HG03108 (cell line): ENCODE measurements at regions not wholly inside any gene's neighbourhood (a gene's known extent, or its start where the extent isn't known, plus 50 kb on each side); places are given as distances from the start of the nearest gene placed in this dataset.

Experiments used
- ATAC-seq: cut with Tn5 transposase; IDR thresholded peaks from one replicate; pipeline ENCODE4 v1.9.1; 2021; ENCODE audit warnings: moderate library complexity; ENCODE audit not compliant: unreplicated experiment

DNA sequence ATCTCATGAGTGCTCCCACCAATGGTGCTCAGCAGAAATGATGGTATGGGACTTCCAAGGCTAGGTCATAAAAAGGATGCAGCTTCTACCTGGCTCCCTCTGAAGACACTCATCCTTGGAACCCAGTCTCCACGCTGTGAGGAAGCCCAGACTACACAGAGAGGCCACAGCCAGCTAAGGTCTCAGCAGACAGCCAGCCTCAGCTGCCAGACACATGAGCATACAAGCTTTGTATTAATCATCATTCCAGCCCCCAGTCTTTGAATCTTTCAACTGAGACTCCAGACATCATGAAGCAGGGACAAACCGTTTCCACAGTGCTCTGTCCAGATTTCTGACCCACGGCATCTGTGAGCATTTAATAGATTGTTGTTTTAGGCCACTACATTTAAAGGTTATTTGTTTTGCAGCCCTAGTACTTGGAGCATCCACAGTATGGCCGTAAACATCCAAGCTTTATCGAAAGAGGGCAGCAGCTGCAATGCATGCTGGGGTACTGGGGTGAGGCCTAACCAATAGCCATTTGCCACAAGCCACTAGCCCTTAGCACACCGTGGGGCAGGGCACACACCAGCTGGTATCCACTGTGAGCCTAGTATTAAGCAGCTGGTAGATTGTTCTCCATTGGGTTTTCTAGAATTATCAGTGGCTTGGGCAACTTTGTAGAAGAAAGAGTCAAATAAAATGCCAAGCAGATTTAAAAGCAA is 449.1 kb downstream of the BCOR start:
- no peak for ATAC-seq

GRCh38 chrX:39650768-39651347 is 446.9 kb downstream of the BCOR start:
- no peak for ATAC-seq

GRCh38 chrX:39652336-39652735 is 445.4 kb downstream of the BCOR start:
- no peak for ATAC-seq

GRCh38 chrX:39653691-39654090 is 444.1 kb downstream of the BCOR start:
- no peak for ATAC-seq

- no peak for ATAC-seq
Observed at GRCh38 chrX:39654183-39654925, 443.4 kb downstream of the BCOR start.

- ATAC-seq: no peak
Observed at GRCh38 chrX:39654952-39655351, 442.8 kb downstream of the BCOR start.

- no peak for ATAC-seq
Observed at GRCh38 chrX:39661116-39661907, 436.4 kb downstream of the BCOR start.

DNA sequence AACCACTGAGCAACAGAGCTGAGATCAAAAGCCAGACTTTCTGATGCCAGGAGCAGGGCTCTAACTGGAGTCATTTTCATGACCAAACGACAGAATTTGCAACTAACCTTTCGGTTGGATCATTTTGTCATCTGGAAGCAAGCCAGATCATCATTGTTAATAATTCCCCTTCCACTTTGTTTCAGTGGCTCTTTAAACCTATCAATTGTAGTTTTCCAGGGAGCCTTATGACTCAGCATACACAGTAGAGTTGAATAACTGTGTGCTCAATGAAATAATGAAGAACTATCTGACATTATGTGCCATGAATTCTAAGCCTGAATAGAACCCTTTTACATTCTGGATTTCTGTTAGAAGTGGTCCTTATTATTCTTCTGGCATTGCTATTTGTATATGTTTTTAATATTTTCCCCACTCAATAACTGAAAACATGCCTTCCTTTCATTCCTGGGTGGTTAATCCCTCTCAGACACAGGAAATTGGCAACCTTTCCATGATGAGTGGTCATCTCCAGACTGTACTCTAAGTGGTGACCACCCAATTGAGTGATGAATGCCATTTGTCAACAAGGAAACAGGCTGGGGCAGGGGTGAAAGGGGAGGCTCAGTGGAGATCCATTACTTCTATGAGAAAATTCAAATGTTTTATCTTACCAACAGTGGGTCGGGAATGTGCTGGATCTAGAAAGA is 431.8 kb downstream of the BCOR start:
- no peak for ATAC-seq

DNA sequence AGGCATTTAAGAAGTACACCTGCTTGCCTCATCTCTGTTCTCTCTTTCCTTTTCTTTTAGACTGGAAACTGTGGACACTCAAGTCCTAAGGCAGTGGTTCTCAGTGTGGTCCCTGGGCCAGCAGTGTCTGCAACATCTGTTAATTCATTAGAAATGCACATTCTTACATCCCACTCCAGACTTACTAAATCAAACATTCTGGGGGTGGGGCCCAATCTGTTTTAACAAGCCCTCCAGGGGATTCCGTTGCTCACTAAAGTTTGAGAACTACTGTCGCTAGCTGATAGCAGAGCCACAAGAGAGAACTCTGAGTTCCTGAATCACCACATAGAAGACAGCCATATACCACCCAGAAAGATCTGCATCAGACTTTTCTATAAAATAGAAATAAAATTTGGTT is 430.6 kb downstream of the BCOR start:
- ATAC-seq: no peak

GRCh38 chrX:39667736-39668482 is 429.8 kb downstream of the BCOR start:
- ATAC-seq: no peak

DNA sequence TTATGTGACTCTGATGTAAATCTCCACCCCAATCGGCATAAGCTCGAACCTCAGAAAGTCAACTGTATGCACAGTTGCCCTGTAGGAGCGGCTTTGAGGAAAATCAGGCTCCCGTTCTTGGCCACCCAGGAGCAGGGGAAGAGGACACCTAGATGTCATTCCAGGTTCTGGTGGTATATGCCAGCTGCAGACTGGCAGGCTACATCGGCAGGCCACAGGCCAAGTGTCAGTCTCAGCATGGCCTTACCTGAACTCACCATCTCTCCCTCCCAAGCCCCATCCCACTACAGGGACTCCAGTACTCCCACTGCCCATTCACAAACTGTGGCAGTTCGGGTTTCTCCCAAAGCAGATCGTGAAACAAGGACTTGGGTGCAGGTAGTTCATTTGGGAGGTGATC is 428.1 kb downstream of the BCOR start:
- ATAC-seq: no peak

- no peak for ATAC-seq
Observed at GRCh38 chrX:39670281-39670680, 427.5 kb downstream of the BCOR start.

- no peak for ATAC-seq
Observed at GRCh38 chrX:39672405-39672804, 425.4 kb downstream of the BCOR start.

DNA sequence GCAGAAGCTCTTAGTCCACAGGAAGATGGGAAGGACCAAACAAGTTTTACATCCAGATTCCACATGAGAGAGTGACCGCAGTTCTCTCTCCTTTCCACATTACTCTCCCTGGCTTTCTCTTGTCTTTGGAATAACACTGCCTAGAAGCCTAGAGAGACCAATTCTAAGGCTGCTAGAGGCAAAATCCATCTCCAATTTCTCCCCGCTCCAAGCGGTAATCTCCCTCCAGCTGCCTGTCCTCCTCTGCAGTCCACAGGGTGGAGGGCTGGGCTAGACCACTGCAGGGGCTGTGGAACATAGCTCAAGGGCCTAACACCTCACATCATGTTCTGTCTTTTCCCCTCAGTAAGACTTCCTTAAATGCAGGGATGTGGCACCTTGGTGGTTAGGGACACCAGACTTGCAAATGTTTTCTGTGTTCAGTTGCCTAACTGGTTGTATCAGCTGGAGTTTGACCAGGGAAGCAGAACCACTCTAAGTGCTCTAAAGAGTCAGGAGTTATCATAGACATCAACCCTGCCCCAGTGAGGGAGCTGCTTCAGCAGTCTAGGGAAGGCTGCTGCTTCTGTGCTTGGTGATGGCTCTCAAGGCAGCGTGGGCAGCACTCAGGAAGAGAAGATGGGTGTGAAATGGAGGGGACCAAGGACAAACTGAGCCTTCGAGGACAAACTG is 423.1 kb downstream of the BCOR start:
- no peak for ATAC-seq

GRCh38 chrX:39675162-39675553 is 422.6 kb downstream of the BCOR start:
- ATAC-seq: no peak

- ATAC-seq: no peak
Observed at GRCh38 chrX:39675619-39676018, 422.1 kb downstream of the BCOR start.

DNA sequence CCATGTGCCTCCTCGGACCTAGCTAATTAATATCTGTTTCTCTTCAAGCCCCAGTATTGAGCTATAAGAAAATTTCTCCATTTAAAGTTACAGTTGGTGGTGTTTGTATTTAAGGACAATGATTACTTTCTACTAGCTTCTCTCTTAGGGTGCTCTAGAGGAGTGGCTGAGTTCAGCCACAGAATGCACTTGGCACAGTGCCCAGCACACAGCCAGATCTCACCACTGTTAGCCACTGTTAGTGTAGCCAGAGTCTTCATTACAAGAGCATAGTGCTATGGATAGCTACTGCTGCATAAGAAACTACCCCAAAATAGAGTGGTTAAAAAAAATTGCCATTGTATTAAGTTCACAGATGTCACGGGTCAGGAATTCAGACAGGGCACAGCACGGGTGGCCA is 421.3 kb downstream of the BCOR start:
- no peak for ATAC-seq

- no peak for ATAC-seq
Observed at GRCh38 chrX:39677585-39677977, 420.2 kb downstream of the BCOR start.

DNA sequence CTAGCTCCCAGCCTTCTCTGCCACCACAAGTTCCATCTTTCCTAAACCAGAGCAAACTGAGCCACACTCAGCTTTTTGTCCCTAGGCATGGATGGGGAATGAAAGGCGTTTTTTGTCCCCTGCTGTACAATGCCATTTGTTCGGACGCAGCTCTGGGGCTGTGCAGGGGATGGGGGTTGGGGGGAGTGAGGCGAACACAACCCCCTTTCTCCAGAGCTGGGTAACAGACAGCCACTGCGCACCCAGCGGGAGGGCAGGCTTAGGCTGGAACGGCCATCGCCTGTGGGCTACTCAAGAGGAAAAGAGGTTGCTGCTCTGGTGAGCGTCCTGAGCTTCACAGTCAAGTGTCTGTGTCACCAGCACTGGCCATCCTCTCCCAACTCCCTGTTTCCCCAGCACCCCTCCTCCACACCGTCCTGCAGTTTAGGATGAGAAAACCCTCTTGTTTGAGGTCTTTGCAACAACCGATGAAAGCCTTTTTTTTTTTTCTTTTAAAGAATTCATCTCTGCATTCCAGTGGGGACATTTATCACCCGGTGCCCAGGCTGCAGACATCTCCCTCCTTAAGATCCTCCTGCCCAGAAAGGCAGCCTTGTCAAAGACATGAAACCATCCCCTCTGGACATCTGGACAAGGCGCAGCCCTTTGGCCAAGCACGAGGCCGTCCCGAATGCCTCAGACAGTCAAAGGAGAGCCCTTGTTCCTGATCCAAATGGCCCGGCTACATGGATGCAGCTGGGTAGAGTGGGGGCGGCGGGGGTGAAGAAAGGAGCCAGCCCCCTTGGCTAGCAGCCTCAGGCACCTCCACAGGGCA is 419.6 kb downstream of the BCOR start:
- ATAC-seq: no peak
